Activated CD8-positive, alpha-beta T cell treated with anti-CD3 and anti-CD28 coated beads for 36 hours (primary cell): ENCODE measurements at regions not wholly inside any gene's neighbourhood (a gene's known extent, or its start where the extent isn't known, plus 50 kb on each side); places are given as distances from the start of the nearest gene placed in this dataset.

ENCODE experiments used
- ATAC-seq: fragments of 200-7000 bp; cut with Tn5 transposase; one replicate; pipeline ENCODE4 v1.10.0; 2021; ENCODE audit warnings: mild to moderate bottlenecking, moderate library complexity
- CTCF ChIA-PET: fragments of 350-600 bp; sonication (Branson Sonifier 250); formaldehyde crosslinking; loops from one replicate; lab custom pipeline; 2021; ENCODE audit warnings: antibody characterized with exemption; lab: Charles Lee
- POLR2A ChIA-PET: fragments of 350-600 bp; sonication (Branson Sonifier 250); formaldehyde crosslinking; loops from one replicate; lab custom pipeline; 2021; ENCODE audit warnings: antibody characterized with exemption; lab: Charles Lee
- DNase-seq: peaks from one replicate; pipeline ENCODE4 v3.0.0-alpha.2; 2020
- H3K27ac Mint-ChIP-seq: one replicate; pipeline ENCODE4 v1.8.0; 2021; ENCODE audit warnings: mild to moderate bottlenecking, mixed read lengths
- H3K27me3 Mint-ChIP-seq: one replicate; pipeline ENCODE4 v1.8.0; 2021; ENCODE audit warnings: mixed read lengths
- H3K36me3 Mint-ChIP-seq: one replicate; pipeline ENCODE4 v1.8.0; 2021; ENCODE audit warnings: low read depth, mixed read lengths
- H3K4me1 Mint-ChIP-seq: one replicate; pipeline ENCODE4 v1.8.0; 2021; ENCODE audit warnings: low read depth, mixed read lengths
- H3K4me3 Mint-ChIP-seq: one replicate; pipeline ENCODE4 v1.8.0; 2021; ENCODE audit warnings: mild to moderate bottlenecking, moderate library complexity, mixed read lengths
- H3K9me3 Mint-ChIP-seq: one replicate; pipeline ENCODE4 v1.8.0; 2021; ENCODE audit warnings: mixed read lengths
- intact Hi-C: fragments of 100-400 bp; cut with micrococcal nuclease; formaldehyde crosslinking; loops from one replicate; pipeline ENCODE4 v1.10.0; 2022
- TF ChIP-seq, protein P1 (sequence below): fragments of 200-600 bp; IDR thresholded peaks from one replicate; pipeline ENCODE4 v1.8.0; 2022; ENCODE audit warnings: antibody characterized with exemption, mild to moderate bottlenecking

DNA sequence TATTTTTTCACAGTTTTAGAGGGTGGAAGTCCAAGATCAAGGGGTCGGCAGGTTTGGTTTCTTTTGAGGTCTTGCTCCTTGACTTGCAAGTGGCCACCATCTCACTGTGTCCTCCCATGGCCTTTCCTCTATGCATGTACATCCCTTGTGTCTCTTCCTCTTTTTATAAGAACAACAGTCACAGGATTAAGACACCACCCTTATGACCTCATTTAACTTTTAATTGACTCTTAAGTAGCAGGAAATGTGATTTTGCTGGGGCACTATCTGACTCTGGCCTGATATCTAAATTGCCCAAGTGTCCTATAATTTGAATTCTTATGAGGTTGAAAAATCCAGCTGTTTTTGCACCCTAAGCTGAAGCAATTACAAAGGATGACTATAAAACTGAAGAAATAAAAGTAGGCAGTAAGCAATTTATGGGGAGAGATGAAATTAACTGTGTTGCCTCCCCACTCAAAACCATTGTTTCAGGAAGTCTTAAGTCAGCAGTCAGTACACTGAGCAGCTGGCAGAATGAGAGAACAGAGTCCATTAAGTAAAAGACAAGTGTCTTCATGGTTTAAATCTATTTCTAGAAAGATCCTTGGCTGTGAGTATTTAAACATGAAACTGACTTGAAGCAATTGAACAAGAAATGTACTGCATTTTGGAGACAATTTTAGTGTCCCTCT, 601.3 kb downstream of the SPRY1 start:
- H3K9me3 Mint-ChIP-seq, result no peaks in the 10 kb centered on the region
- intact Hi-C loops, result no loop called here
- H3K36me3 Mint-ChIP-seq, result no peaks in the 10 kb centered on the region
- ATAC-seq (no peak), DNase-seq (no peak)
- H3K27me3 Mint-ChIP-seq, result no peaks in the 10 kb centered on the region
- H3K27ac Mint-ChIP-seq, result no peak overlapping the region
- H3K4me1 Mint-ChIP-seq, result no peaks in the 10 kb centered on the region
- TF ChIP-seq, protein P1, sequence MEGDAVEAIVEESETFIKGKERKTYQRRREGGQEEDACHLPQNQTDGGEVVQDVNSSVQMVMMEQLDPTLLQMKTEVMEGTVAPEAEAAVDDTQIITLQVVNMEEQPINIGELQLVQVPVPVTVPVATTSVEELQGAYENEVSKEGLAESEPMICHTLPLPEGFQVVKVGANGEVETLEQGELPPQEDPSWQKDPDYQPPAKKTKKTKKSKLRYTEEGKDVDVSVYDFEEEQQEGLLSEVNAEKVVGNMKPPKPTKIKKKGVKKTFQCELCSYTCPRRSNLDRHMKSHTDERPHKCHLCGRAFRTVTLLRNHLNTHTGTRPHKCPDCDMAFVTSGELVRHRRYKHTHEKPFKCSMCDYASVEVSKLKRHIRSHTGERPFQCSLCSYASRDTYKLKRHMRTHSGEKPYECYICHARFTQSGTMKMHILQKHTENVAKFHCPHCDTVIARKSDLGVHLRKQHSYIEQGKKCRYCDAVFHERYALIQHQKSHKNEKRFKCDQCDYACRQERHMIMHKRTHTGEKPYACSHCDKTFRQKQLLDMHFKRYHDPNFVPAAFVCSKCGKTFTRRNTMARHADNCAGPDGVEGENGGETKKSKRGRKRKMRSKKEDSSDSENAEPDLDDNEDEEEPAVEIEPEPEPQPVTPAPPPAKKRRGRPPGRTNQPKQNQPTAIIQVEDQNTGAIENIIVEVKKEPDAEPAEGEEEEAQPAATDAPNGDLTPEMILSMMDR, result no peak
- ChIA-PET POLR2A (no interaction called here), CTCF (interaction anchor here (0.7 to 1.2 kb wide), 2 partner anchors 10 to 329 kb away, joined by 3 read pairs; no protein-coding TSS in a partner anchor)
- no peak overlapping the region for H3K4me3 Mint-ChIP-seq

DNA sequence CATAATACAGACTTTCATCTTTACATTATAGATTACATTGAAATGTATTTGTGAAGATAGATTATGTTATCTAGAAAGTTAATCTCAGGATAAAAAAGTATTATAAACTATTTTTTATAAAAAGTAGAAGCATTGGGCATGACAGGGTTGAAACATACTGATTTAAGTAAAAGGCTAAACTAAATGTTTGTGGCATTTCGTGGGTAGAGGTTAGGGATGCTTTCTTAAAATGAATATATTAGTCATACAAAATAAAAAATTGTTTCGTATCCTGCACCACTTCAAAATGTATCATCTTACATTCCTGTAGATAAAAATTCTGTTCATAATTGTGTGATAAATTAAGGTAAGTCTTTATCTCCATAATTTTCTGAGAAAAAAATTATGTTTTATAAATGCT, 603.6 kb downstream of the SPRY1 start:
- POLR2A ChIA-PET, result no interaction called here
- H3K27ac Mint-ChIP-seq, result no peak overlapping the region
- H3K36me3 Mint-ChIP-seq, result no peaks in the 10 kb centered on the region
- no peak for ATAC-seq
- CTCF ChIA-PET, result no interaction called here
- H3K27me3 Mint-ChIP-seq, result no peaks in the 10 kb centered on the region
- TF ChIP-seq, protein P1, result no peak
- H3K9me3 Mint-ChIP-seq, result no peaks in the 10 kb centered on the region
- intact Hi-C loops, result no loop called here
- H3K4me1 Mint-ChIP-seq, result no peaks in the 10 kb centered on the region
- DNase-seq, result no peak
- no peak overlapping the region for H3K4me3 Mint-ChIP-seq

DNA sequence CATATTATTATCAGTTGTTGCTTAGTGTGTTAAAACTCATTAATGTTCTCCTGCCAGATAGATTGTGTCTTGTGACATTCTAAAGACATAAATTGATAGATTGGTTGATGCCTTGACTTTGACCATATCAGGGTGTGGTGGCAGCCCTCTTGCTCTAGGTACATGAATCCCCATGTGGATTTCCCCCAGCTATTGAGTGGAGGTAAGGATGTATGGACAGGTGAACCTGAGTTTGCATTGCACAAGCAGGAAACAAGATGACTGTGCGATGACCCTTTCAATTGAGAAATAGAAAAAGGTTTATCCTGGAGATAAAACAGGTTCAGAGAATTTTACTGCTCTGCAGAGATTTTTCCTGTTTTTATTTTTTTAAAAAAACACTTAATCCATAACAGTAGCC, 619.2 kb downstream of the SPRY1 start:
- DNase-seq (no peak), ATAC-seq (no peak)
- H3K4me1 Mint-ChIP-seq, result peaks cover 6% of the 10 kb centered on the region
- peaks cover 8% of the 10 kb centered on the region for H3K27me3 Mint-ChIP-seq
- H3K4me3 Mint-ChIP-seq, result no peak overlapping the region
- no peak overlapping the region for H3K27ac Mint-ChIP-seq
- H3K36me3 Mint-ChIP-seq, result no peaks in the 10 kb centered on the region
- no peaks in the 10 kb centered on the region for H3K9me3 Mint-ChIP-seq
- CTCF ChIA-PET, result interaction anchor here (0.6 kb wide), 1 partner anchor 9 kb away, joined by 3 read pairs; no protein-coding TSS in a partner anchor
- POLR2A ChIA-PET, result no interaction called here
- TF ChIP-seq, protein P1, result no peak
- intact Hi-C loops, result no loop called here

DNA sequence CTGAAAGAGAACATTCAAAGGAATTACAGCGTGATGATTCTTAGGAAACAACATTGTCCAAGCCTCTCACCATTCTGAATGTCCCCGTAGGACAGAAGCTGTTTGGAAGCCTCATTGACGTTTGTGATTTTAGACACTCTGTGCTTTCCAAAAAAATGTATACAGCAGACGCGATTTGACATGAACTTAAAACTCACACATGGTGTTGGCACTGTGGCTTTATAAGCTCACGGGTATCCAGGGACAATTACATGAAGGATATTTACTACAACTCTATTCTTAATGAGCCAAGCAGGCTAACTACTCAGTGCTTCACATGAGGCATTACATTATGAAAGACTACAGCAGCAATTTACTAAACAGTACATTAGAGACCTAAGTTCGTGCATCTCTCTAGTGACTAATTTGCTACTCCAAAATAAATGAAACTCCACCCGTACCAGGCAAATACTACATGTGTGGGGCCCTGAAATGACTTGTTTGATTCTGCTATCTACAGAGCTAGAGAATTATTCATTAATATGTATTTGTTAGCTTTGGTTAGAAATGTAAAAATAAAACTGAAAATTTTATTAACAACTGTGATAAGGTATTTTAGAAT, 620.7 kb downstream of the SPRY1 start:
- ATAC-seq (no peak), DNase-seq (no peak)
- TF ChIP-seq, protein P1, result no peak
- intact Hi-C loops, result no loop called here
- Mint-ChIP-seq H3K27me3 (peaks cover 5% of the 10 kb centered on the region), H3K36me3 (no peaks in the 10 kb centered on the region), H3K4me3 (no peak overlapping the region), H3K27ac (no peak overlapping the region), H3K9me3 (no peaks in the 10 kb centered on the region), H3K4me1 (peaks cover 6% of the 10 kb centered on the region)
- POLR2A ChIA-PET, result no interaction called here
- CTCF ChIA-PET, result no interaction called here
